Natural killer cell (primary cell): ENCODE measurements at regions not wholly inside any gene's neighbourhood (a gene's known extent, or its start where the extent isn't known, plus 50 kb on each side); places are given as distances from the start of the nearest gene placed in this dataset.

ENCODE experiments used
- ATAC-seq, 3 donors: fragments of 150-1000 bp in 2 of 3; fragments of 200-7000 bp in 1 of 3; cut with Tn5 transposase; 1 replicate in 1 of 3; 2 replicates in 2 of 3; pipeline ENCODE4 v1.10.0; 2021; ENCODE audit warnings: mild to moderate bottlenecking in 2 of 3, moderate library complexity in 2 of 3
- DNase-seq, 2 donors: peaks; one replicate each; pipeline versions ENCODE4 v3.0.0 to v3.0.0-alpha.2; 2013 to 2021; ENCODE audit warnings: mixed read lengths in 1 of 2
- H3K27ac ChIP-seq: one replicate; pipeline ENCODE4 v1.5.1; 2013; ENCODE audit warnings: mild to moderate bottlenecking, low read length
- H3K27me3 ChIP-seq: one replicate; pipeline ENCODE4 v1.6.1; 2013; ENCODE audit warnings: low read length; ENCODE audit not compliant: control insufficient read depth, insufficient read depth
- H3K36me3 ChIP-seq: one replicate; pipeline ENCODE4 v1.6.1; 2013; ENCODE audit warnings: low read length; ENCODE audit not compliant: control insufficient read depth, insufficient read depth
- H3K4me1 ChIP-seq: one replicate; pipeline ENCODE4 v1.6.1; 2013; ENCODE audit warnings: low read length; ENCODE audit not compliant: control insufficient read depth, insufficient read depth
- H3K4me3 ChIP-seq: one replicate; pipeline ENCODE4 v1.5.1; 2013; ENCODE audit warnings: low read length
- H3K9me3 ChIP-seq: one replicate; pipeline ENCODE4 v1.6.1; 2013; ENCODE audit warnings: low read length; ENCODE audit not compliant: control insufficient read depth, insufficient read depth
- H3K27ac Mint-ChIP-seq, 2 donors: one replicate each; pipeline ENCODE4 v1.8.0; 2022; ENCODE audit warnings: mild to moderate bottlenecking in 2 of 2, mixed read lengths in 2 of 2, moderate library complexity in 1 of 2
- H3K27me3 Mint-ChIP-seq, 2 donors: one replicate each; pipeline ENCODE4 v1.8.0; 2022; ENCODE audit warnings: low read depth in 2 of 2, mixed read lengths in 2 of 2
- H3K36me3 Mint-ChIP-seq: one replicate; pipeline ENCODE4 v1.8.0; 2022; ENCODE audit warnings: mixed read lengths
- H3K4me1 Mint-ChIP-seq, 2 donors: one replicate each; pipeline ENCODE4 v1.8.0; 2022; ENCODE audit warnings: mixed read lengths in 2 of 2
- H3K4me3 Mint-ChIP-seq: one replicate; pipeline ENCODE4 v1.8.0; 2022; ENCODE audit warnings: mild to moderate bottlenecking, moderate library complexity, mixed read lengths
- H3K9me3 Mint-ChIP-seq, 2 donors: one replicate each; pipeline ENCODE4 v1.8.0; 2022; ENCODE audit warnings: mixed read lengths in 2 of 2
- whole genome bisulfite sequencing: methylation state at CpG from one replicate; pipeline ENCODE4 v1.1.7; 2013; ENCODE audit warnings: missing lambda C conversion rate; ENCODE audit not compliant: insufficient coverage; 5-methylcytosine and 5-hydroxymethylcytosine counted together
- intact Hi-C: fragments of 100-400 bp; cut with micrococcal nuclease; formaldehyde crosslinking; loops from one replicate; pipeline ENCODE4 v1.14.2; 2022
- TF ChIP-seq, protein P1 (sequence below): fragments of 200-600 bp; IDR thresholded peaks from one replicate; pipeline ENCODE4 v1.8.0; 2022; ENCODE audit warnings: antibody characterized with exemption

DNA sequence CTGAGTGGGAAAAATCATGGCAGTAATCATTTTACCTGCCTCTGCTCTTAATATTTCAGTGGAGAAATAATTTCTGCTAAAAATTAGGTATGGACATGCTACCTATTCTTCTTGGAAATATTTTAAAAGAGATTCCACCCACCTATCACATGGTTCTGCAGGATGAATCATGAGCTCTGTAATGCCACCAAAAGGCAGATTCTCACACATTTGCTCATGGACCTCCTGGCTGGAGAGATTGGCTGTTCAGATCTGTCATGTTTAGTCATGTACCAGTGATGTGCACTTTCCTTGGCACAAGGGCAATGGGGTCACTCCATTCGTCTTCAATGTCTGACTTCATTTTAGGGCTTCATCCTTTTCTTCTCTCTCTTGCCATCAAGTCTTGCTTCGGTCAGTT is 101.8 kb upstream of the MBNL2 start:
- Mint-ChIP-seq H3K9me3 (no peaks in the 10 kb centered on the region), H3K4me3 (no peak overlapping the region), H3K36me3 (no peaks in the 10 kb centered on the region), H3K4me1 (no peaks in the 10 kb centered on the region), H3K27ac (no peak overlapping the region), H3K27me3 (peaks cover 32 to 60% of the 10 kb centered on the region in 2 donors)
- intact Hi-C loops: no loop called here
- DNase-seq (no peak), ATAC-seq (no peak)
- H3K27ac ChIP-seq: no peak overlapping the region
- peaks cover 10% of the 10 kb centered on the region for H3K27me3 ChIP-seq
- H3K9me3 ChIP-seq: no peaks in the 10 kb centered on the region
- TF ChIP-seq, protein P1, sequence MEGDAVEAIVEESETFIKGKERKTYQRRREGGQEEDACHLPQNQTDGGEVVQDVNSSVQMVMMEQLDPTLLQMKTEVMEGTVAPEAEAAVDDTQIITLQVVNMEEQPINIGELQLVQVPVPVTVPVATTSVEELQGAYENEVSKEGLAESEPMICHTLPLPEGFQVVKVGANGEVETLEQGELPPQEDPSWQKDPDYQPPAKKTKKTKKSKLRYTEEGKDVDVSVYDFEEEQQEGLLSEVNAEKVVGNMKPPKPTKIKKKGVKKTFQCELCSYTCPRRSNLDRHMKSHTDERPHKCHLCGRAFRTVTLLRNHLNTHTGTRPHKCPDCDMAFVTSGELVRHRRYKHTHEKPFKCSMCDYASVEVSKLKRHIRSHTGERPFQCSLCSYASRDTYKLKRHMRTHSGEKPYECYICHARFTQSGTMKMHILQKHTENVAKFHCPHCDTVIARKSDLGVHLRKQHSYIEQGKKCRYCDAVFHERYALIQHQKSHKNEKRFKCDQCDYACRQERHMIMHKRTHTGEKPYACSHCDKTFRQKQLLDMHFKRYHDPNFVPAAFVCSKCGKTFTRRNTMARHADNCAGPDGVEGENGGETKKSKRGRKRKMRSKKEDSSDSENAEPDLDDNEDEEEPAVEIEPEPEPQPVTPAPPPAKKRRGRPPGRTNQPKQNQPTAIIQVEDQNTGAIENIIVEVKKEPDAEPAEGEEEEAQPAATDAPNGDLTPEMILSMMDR: no peak
- WGBS: 87% methylated on average over 2 of the region's 2 CpGs
- H3K36me3 ChIP-seq: no peaks in the 10 kb centered on the region
- no peak overlapping the region for H3K4me3 ChIP-seq
- no peaks in the 10 kb centered on the region for H3K4me1 ChIP-seq

DNA sequence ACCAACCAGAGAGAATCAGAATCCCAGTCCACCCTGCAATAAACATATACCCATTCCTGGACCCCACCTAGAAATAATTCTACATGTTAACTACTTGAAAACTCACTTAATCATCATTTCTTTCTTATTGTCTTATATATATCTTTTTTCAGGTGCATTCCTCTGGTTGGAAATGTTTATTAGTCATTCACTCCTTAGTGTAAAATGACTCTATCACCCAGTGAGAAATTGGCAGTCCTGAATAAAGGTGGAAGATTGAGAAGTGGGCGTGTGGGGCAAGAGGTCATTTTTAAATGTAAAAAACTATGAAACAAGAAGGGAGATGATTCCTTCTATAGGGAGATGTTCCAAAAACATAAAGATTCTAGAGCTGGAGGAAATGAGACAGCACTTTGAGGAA is 101.2 kb upstream of the MBNL2 start:
- intact Hi-C loops: no loop called here
- Histone ChIP-seq H3K4me3 (no peak overlapping the region), H3K36me3 (no peaks in the 10 kb centered on the region), H3K27me3 (peaks cover 10% of the 10 kb centered on the region), H3K4me1 (no peaks in the 10 kb centered on the region), H3K27ac (no peak overlapping the region), H3K9me3 (no peaks in the 10 kb centered on the region)
- Mint-ChIP-seq H3K4me1 (no peaks in the 10 kb centered on the region), H3K4me3 (no peak overlapping the region), H3K27me3 (peaks cover 27 to 54% of the 10 kb centered on the region in 2 donors), H3K9me3 (no peaks in the 10 kb centered on the region), H3K27ac (no peak overlapping the region), H3K36me3 (no peaks in the 10 kb centered on the region)
- DNase-seq (no peak), ATAC-seq (no peak)
- TF ChIP-seq, protein P1: no peak
- 88% methylated on average over 1 of the region's 1 CpG for WGBS

DNA sequence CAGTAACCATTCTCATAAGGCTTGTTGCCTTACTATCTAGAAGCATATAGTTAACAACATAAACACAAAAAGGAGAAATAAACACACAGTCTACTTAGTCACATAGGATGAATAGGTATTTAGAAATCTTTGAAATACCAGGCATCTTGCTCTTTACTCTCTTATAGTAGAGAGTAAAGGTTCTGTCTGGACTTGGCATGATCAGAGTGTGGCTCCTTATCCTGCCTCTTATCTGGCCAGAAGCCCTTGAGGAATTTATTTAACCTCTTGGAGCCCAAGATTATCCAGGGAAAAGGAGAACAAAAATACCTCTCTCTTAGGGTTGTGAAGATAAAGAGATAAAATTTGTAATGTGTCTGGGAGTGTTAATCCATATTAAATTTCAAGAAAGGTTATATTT is 100.2 kb upstream of the MBNL2 start:
- Histone ChIP-seq H3K4me1 (no peaks in the 10 kb centered on the region), H3K9me3 (no peaks in the 10 kb centered on the region), H3K36me3 (no peaks in the 10 kb centered on the region), H3K4me3 (no peak overlapping the region), H3K27me3 (peaks cover 10% of the 10 kb centered on the region), H3K27ac (no peak overlapping the region)
- intact Hi-C loops: no loop called here
- no peak overlapping the region for H3K27ac Mint-ChIP-seq
- no peaks in the 10 kb centered on the region for H3K36me3 Mint-ChIP-seq
- no peak overlapping the region for H3K4me3 Mint-ChIP-seq
- TF ChIP-seq, protein P1: no peak
- H3K4me1 Mint-ChIP-seq: no peaks in the 10 kb centered on the region
- ATAC-seq (no peak), DNase-seq (no peak)
- no peaks in the 10 kb centered on the region for H3K9me3 Mint-ChIP-seq
- peaks cover 27 to 48% of the 10 kb centered on the region in 2 donors for H3K27me3 Mint-ChIP-seq

DNA sequence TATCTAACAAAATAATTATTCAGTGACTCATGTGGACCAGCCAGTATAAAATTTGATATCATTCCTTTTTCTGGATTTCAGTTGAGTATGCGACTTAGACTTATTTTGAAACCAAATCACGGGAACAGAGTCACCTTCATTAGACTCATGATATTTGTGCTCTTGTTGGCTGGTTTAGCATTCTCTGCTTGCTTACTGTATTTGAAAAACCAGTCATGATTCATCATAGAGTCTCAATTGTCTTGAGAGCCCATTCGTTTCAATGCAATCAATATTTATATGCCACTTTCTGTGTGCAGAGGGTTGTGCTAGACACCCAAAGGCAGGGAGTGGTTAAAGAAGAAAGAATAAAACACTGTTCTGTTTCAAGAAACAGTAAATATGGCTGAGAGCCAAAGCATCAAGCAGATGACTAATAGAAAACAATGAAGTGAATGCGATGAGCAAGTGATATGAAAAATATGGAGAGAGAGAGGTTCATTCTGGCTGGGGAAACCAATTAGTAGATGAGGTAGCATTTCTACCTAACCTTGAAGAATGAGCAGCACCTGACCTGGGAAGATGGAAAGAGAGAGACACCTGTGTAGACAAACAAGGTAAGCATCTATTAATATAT is 99.6 kb upstream of the MBNL2 start:
- no peak overlapping the region for H3K27ac Mint-ChIP-seq
- TF ChIP-seq, protein P1: no peak
- peaks cover 27 to 53% of the 10 kb centered on the region in 2 donors for H3K27me3 Mint-ChIP-seq
- no peaks in the 10 kb centered on the region for H3K4me1 Mint-ChIP-seq
- ATAC-seq: no peak
- Histone ChIP-seq H3K27me3 (peaks cover 10% of the 10 kb centered on the region), H3K36me3 (no peaks in the 10 kb centered on the region), H3K4me1 (no peaks in the 10 kb centered on the region), H3K27ac (no peak overlapping the region), H3K4me3 (no peak overlapping the region), H3K9me3 (no peaks in the 10 kb centered on the region)
- H3K4me3 Mint-ChIP-seq: no peak overlapping the region
- H3K36me3 Mint-ChIP-seq: no peaks in the 10 kb centered on the region
- no peaks in the 10 kb centered on the region for H3K9me3 Mint-ChIP-seq
- no peak for DNase-seq
- intact Hi-C loops: no loop called here
- WGBS: 86% methylated on average over 4 of the region's 4 CpGs
